Activated CD8-positive, alpha-beta T cell treated with anti-CD3 and anti-CD28 coated beads, Interleukin-2, amount 10 ng/mL, durations not matched to agents 7 days and 5 days (primary cell): ENCODE measurements at regions not wholly inside any gene's neighbourhood (a gene's known extent, or its start where the extent isn't known, plus 50 kb on each side); places are given as distances from the start of the nearest gene placed in this dataset.
"Not testable (repeated sequence)": the region's sequence is repeated elsewhere in the genome, so short reads cannot be mapped to it uniquely, and the experiment has no call there.

Experiments used
- ATAC-seq: fragments of 150-1000 bp; cut with Tn5 transposase; one replicate; pipeline ENCODE4 v1.10.0; 2021; ENCODE audit warnings: moderate library complexity
- CTCF ChIA-PET: fragments of 350-600 bp; sonication (Branson Sonifier 250); formaldehyde crosslinking; loops from one replicate; lab custom pipeline; 2021; ENCODE audit warnings: antibody characterized with exemption; lab: Charles Lee
- POLR2A ChIA-PET: fragments of 350-600 bp; sonication (Branson Sonifier 250); formaldehyde crosslinking; loops from one replicate; lab custom pipeline; 2021; ENCODE audit warnings: antibody characterized with exemption; lab: Charles Lee
- DNase-seq: peaks from one replicate; pipeline ENCODE4 v3.0.0-alpha.2; 2020
- H3K27ac Mint-ChIP-seq: one replicate; pipeline ENCODE4 v1.8.0; 2021; ENCODE audit warnings: mild to moderate bottlenecking, mixed read lengths
- H3K27me3 Mint-ChIP-seq: one replicate; pipeline ENCODE4 v1.8.0; 2021; ENCODE audit warnings: low read depth, mixed read lengths
- H3K36me3 Mint-ChIP-seq: one replicate; pipeline ENCODE4 v1.8.0; 2021; ENCODE audit warnings: low read depth, mixed read lengths
- H3K4me1 Mint-ChIP-seq: one replicate; pipeline ENCODE4 v1.8.0; 2021; ENCODE audit warnings: low read depth, mixed read lengths
- H3K4me3 Mint-ChIP-seq: one replicate; pipeline ENCODE4 v1.8.0; 2021; ENCODE audit warnings: mild to moderate bottlenecking, mixed read lengths
- H3K9me3 Mint-ChIP-seq: one replicate; pipeline ENCODE4 v1.8.0; 2022; ENCODE audit warnings: mixed read lengths; ENCODE audit not compliant: insufficient read depth

GRCh38 chr13:87998081-87998480 is 326.9 kb downstream of the SLITRK5 start:
- no peaks in the 10 kb centered on the region for H3K36me3 Mint-ChIP-seq
- POLR2A ChIA-PET, result no interaction called here
- H3K9me3 Mint-ChIP-seq, result peaks cover 15% of the 10 kb centered on the region
- no peak for ATAC-seq
- H3K4me3 Mint-ChIP-seq, result no peak overlapping the region
- H3K27ac Mint-ChIP-seq, result no peak overlapping the region
- CTCF ChIA-PET, result no interaction called here
- no peaks in the 10 kb centered on the region for H3K4me1 Mint-ChIP-seq
- DNase-seq, result no peak
- H3K27me3 Mint-ChIP-seq, result no peaks in the 10 kb centered on the region

- no peaks in the 10 kb centered on the region for H3K27me3 Mint-ChIP-seq
- ChIA-PET POLR2A (no interaction called here), CTCF (no interaction called here)
- no peak for ATAC-seq
- DNase-seq, result no peak
- H3K27ac Mint-ChIP-seq, result no peak overlapping the region
- H3K9me3 Mint-ChIP-seq, result peaks cover 19% of the 10 kb centered on the region
- no peak overlapping the region for H3K4me3 Mint-ChIP-seq
- no peaks in the 10 kb centered on the region for H3K4me1 Mint-ChIP-seq
- no peaks in the 10 kb centered on the region for H3K36me3 Mint-ChIP-seq
Observed at GRCh38 chr13:87999240-87999700, 328.1 kb downstream of the SLITRK5 start.

GRCh38 chr13:87999788-88000187 is 328.6 kb downstream of the SLITRK5 start:
- no peak overlapping the region for H3K27ac Mint-ChIP-seq
- H3K9me3 Mint-ChIP-seq, result peaks cover 19% of the 10 kb centered on the region
- no peak for DNase-seq
- no peaks in the 10 kb centered on the region for H3K4me1 Mint-ChIP-seq
- H3K27me3 Mint-ChIP-seq, result no peaks in the 10 kb centered on the region
- H3K36me3 Mint-ChIP-seq, result no peaks in the 10 kb centered on the region
- ATAC-seq, result no peak
- no peak overlapping the region for H3K4me3 Mint-ChIP-seq
- POLR2A ChIA-PET, result no interaction called here
- CTCF ChIA-PET, result no interaction called here

GRCh38 chr13:88000239-88000638 is 329.1 kb downstream of the SLITRK5 start:
- Mint-ChIP-seq H3K9me3 (peaks cover 16% of the 10 kb centered on the region), H3K4me1 (no peaks in the 10 kb centered on the region), H3K27ac (no peak overlapping the region), H3K4me3 (no peak overlapping the region), H3K36me3 (no peaks in the 10 kb centered on the region), H3K27me3 (no peaks in the 10 kb centered on the region)
- ATAC-seq, result no peak
- ChIA-PET CTCF (no interaction called here), POLR2A (no interaction called here)
- DNase-seq, result no peak

GRCh38 chr13:88000787-88001186 is 329.6 kb downstream of the SLITRK5 start:
- no peaks in the 10 kb centered on the region for H3K27me3 Mint-ChIP-seq
- POLR2A ChIA-PET, result no interaction called here
- DNase-seq, result no peak
- H3K9me3 Mint-ChIP-seq, result peaks cover 14% of the 10 kb centered on the region
- no peak overlapping the region for H3K4me3 Mint-ChIP-seq
- no peaks in the 10 kb centered on the region for H3K4me1 Mint-ChIP-seq
- H3K36me3 Mint-ChIP-seq, result no peaks in the 10 kb centered on the region
- H3K27ac Mint-ChIP-seq, result no peak overlapping the region
- ATAC-seq, result no peak
- CTCF ChIA-PET, result no interaction called here

GRCh38 chr13:88005188-88005587 is 334.0 kb downstream of the SLITRK5 start:
- Mint-ChIP-seq H3K36me3 (no peaks in the 10 kb centered on the region), H3K27ac (no peak overlapping the region), H3K4me3 (no peak overlapping the region), H3K27me3 (no peaks in the 10 kb centered on the region), H3K9me3 (peaks cover 5% of the 10 kb centered on the region), H3K4me1 (no peaks in the 10 kb centered on the region)
- ATAC-seq, result no peak
- ChIA-PET CTCF (no interaction called here), POLR2A (no interaction called here)
- no peak for DNase-seq

- POLR2A ChIA-PET, result no interaction called here
- Mint-ChIP-seq H3K4me1 (no peaks in the 10 kb centered on the region), H3K36me3 (no peaks in the 10 kb centered on the region), H3K4me3 (no peak overlapping the region), H3K9me3 (peaks cover 9% of the 10 kb centered on the region), H3K27ac (no peak overlapping the region), H3K27me3 (no peaks in the 10 kb centered on the region)
- DNase-seq (no peak), ATAC-seq (no peak)
- CTCF ChIA-PET, result no interaction called here
Observed at GRCh38 chr13:88014527-88014926, 343.4 kb downstream of the SLITRK5 start.

- ChIA-PET POLR2A (no interaction called here), CTCF (no interaction called here)
- Mint-ChIP-seq H3K4me3 (no peak overlapping the region), H3K27ac (no peak overlapping the region), H3K9me3 (peaks cover 12% of the 10 kb centered on the region), H3K4me1 (no peaks in the 10 kb centered on the region), H3K27me3 (no peaks in the 10 kb centered on the region), H3K36me3 (no peaks in the 10 kb centered on the region)
- DNase-seq (no peak), ATAC-seq (no peak)
Observed at GRCh38 chr13:88022431-88023208, 351.4 kb downstream of the SLITRK5 start.

- Mint-ChIP-seq H3K4me1 (no peaks in the 10 kb centered on the region), H3K4me3 (no peak overlapping the region), H3K36me3 (no peaks in the 10 kb centered on the region), H3K9me3 (peaks cover 1% of the 10 kb centered on the region), H3K27ac (no peak overlapping the region), H3K27me3 (no peaks in the 10 kb centered on the region)
- POLR2A ChIA-PET, result no interaction called here
- CTCF ChIA-PET, result no interaction called here
- DNase-seq, result no peak
- ATAC-seq, result no peak
Observed at GRCh38 chr13:88026241-88026640, 355.1 kb downstream of the SLITRK5 start.

GRCh38 chr13:88031980-88032559 is 360.9 kb downstream of the SLITRK5 start:
- H3K27ac Mint-ChIP-seq, result no peak overlapping the region
- ChIA-PET POLR2A (no interaction called here), CTCF (no interaction called here)
- no peaks in the 10 kb centered on the region for H3K36me3 Mint-ChIP-seq
- H3K4me3 Mint-ChIP-seq, result no peak overlapping the region
- H3K27me3 Mint-ChIP-seq, result no peaks in the 10 kb centered on the region
- no peak for ATAC-seq
- no peaks in the 10 kb centered on the region for H3K4me1 Mint-ChIP-seq
- no peak for DNase-seq
- H3K9me3 Mint-ChIP-seq, result no peaks in the 10 kb centered on the region

GRCh38 chr13:88036205-88036604 is 365.0 kb downstream of the SLITRK5 start:
- POLR2A ChIA-PET, H3K9me3 Mint-ChIP-seq, H3K4me1 Mint-ChIP-seq, ATAC-seq, DNase-seq, H3K27me3 Mint-ChIP-seq, H3K27ac Mint-ChIP-seq, CTCF ChIA-PET, H3K36me3 Mint-ChIP-seq, H3K4me3 Mint-ChIP-seq: not testable (repeated sequence)

- DNase-seq (no peak), ATAC-seq (no peak)
- no peaks in the 10 kb centered on the region for H3K36me3 Mint-ChIP-seq
- no peaks in the 10 kb centered on the region for H3K9me3 Mint-ChIP-seq
- H3K27ac Mint-ChIP-seq, result no peak overlapping the region
- CTCF ChIA-PET, result no interaction called here
- no peaks in the 10 kb centered on the region for H3K4me1 Mint-ChIP-seq
- POLR2A ChIA-PET, result no interaction called here
- H3K27me3 Mint-ChIP-seq, result no peaks in the 10 kb centered on the region
- no peak overlapping the region for H3K4me3 Mint-ChIP-seq
Observed at GRCh38 chr13:88042489-88042888, 371.3 kb downstream of the SLITRK5 start.
